ENCODE measurements at regions not wholly inside any gene's neighbourhood (a gene's known extent, or its start where the extent isn't known, plus 50 kb on each side); places are given as distances from the start of the nearest gene placed in this dataset.

- DNase-seq (no peak), ATAC-seq (no peak)
- Histone ChIP-seq H3K27me3 (no peaks in the 10 kb centered on the region), H3K4me3 (no peak overlapping the region), H3K36me3 (no peaks in the 10 kb centered on the region), H3K4me1 (no peaks in the 10 kb centered on the region), H3K9me3 (no peaks in the 10 kb centered on the region), H3K27ac (no peak overlapping the region)
- TF ChIP-seq CTCF (IDR thresholded peaks at IDR 0.05) = no peak
- intact Hi-C loops (cut with DNase I) = no loop called here
Measured at GRCh38 chr4:11605597-11605996, 176.9 kb upstream of the HS3ST1 start.

- no peak for TF ChIP-seq CTCF (IDR thresholded peaks at IDR 0.05)
- Histone ChIP-seq H3K27me3 (no peaks in the 10 kb centered on the region), H3K4me1 (no peaks in the 10 kb centered on the region), H3K27ac (no peak overlapping the region), H3K36me3 (no peaks in the 10 kb centered on the region), H3K4me3 (no peak overlapping the region), H3K9me3 (no peaks in the 10 kb centered on the region)
- ATAC-seq (no peak), DNase-seq (no peak)
- intact Hi-C loops (cut with DNase I) = no loop called here
Measured at GRCh38 chr4:11604821-11605220, 176.1 kb upstream of the HS3ST1 start.

- Histone ChIP-seq H3K9me3 (no peaks in the 10 kb centered on the region), H3K27ac (no peak overlapping the region), H3K4me1 (no peaks in the 10 kb centered on the region), H3K27me3 (no peaks in the 10 kb centered on the region), H3K36me3 (no peaks in the 10 kb centered on the region), H3K4me3 (no peak overlapping the region)
- intact Hi-C loops (cut with DNase I) = no loop called here
- DNase-seq (no peak), ATAC-seq (no peak)
- TF ChIP-seq CTCF (IDR thresholded peaks at IDR 0.05) = no peak
Measured at GRCh38 chr4:11603591-11604194, 175.0 kb upstream of the HS3ST1 start.

GRCh38 chr4:11602606-11603340 lies 174.1 kb upstream of the HS3ST1 start:
- H3K4me1 ChIP-seq = no peaks in the 10 kb centered on the region
- no peaks in the 10 kb centered on the region for H3K36me3 ChIP-seq
- no peaks in the 10 kb centered on the region for H3K27me3 ChIP-seq
- H3K27ac ChIP-seq = no peak overlapping the region
- intact Hi-C loops (cut with DNase I) = no loop called here
- no peak for ATAC-seq
- H3K9me3 ChIP-seq = no peaks in the 10 kb centered on the region
- no peak for DNase-seq
- no peak for TF ChIP-seq CTCF (IDR thresholded peaks at IDR 0.05)
- H3K4me3 ChIP-seq = no peak overlapping the region

GRCh38 chr4:11599064-11599463 lies 170.4 kb upstream of the HS3ST1 start:
- no peaks in the 10 kb centered on the region for H3K9me3 ChIP-seq
- no peaks in the 10 kb centered on the region for H3K27me3 ChIP-seq
- DNase-seq (no peak), ATAC-seq (no peak)
- no peak overlapping the region for H3K27ac ChIP-seq
- H3K4me1 ChIP-seq = no peaks in the 10 kb centered on the region
- H3K36me3 ChIP-seq = no peaks in the 10 kb centered on the region
- H3K4me3 ChIP-seq = no peak overlapping the region
- TF ChIP-seq CTCF (IDR thresholded peaks at IDR 0.05) = no peak
- intact Hi-C loops (cut with DNase I) = no loop called here

Measured in upper lobe of right lung (tissue), 1 donor.